H1 (cell line): ENCODE measurements at regions not wholly inside any gene's neighbourhood (a gene's known extent, or its start where the extent isn't known, plus 50 kb on each side); places are given as distances from the start of the nearest gene placed in this dataset.

Experiments used
- CTCF ChIA-PET: fragments of 300-600 bp; sonication (Branson Sonifier 250); formaldehyde crosslinking; loops from one replicate; lab custom pipeline; 2021; ENCODE audit not compliant: partially characterized antibody; lab: Charles Lee
- POLR2A ChIA-PET: fragments of 300-600 bp; sonication (Branson Sonifier 250); formaldehyde crosslinking; loops from one replicate; lab custom pipeline; 2021; ENCODE audit warnings: inconsistent platforms; ENCODE audit not compliant: partially characterized antibody; lab: Charles Lee
- DNase-seq, 2 experiments: peaks; one replicate each; pipeline versions ENCODE4 v3.0.0 to v3.0.0-alpha.2; 2010 to 2022; ENCODE audit warnings: low spot score in 2 of 2, low read depth in 1 of 2, mixed read lengths in 1 of 2
- FAIRE-seq: peaks from 2 replicates; lab custom pipeline; 2011; peaks lifted over from hg19 to GRCh38; lab: Jason Lieb, UNC
- H2AFZ ChIP-seq: 2 replicates; pipeline ENCODE4 v1.8.1; 2012; ENCODE audit warnings: low read length, inconsistent platforms
- H2AK5ac ChIP-seq: 2 replicates; pipeline ENCODE4 v1.6.1; 2013; ENCODE audit warnings: low read depth, low read length
- H2BK120ac ChIP-seq: replicated peaks from 2 replicates; pipeline ENCODE3; 2013; ENCODE audit warnings: low read depth, low read length, inconsistent platforms
- H2BK12ac ChIP-seq: 2 replicates; pipeline ENCODE4 v1.6.1; 2013; ENCODE audit warnings: low read depth, low read length
- H2BK15ac ChIP-seq: 2 replicates; pipeline ENCODE4 v1.6.1; 2013; ENCODE audit warnings: low read length
- H2BK20ac ChIP-seq: 2 replicates; pipeline ENCODE4 v1.6.1; 2013; ENCODE audit warnings: low read length
- H2BK5ac ChIP-seq: 2 replicates; pipeline ENCODE4 v1.6.1; 2013; ENCODE audit warnings: low read depth, low read length
- H3K14ac ChIP-seq: 2 replicates; pipeline ENCODE4 v1.6.1; 2013; ENCODE audit warnings: inconsistent platforms; ENCODE audit not compliant: insufficient read length
- H3K18ac ChIP-seq: 2 replicates; pipeline ENCODE4 v1.6.1; 2013; ENCODE audit warnings: low read length; ENCODE audit errors: extremely low read depth
- H3K23ac ChIP-seq: 2 replicates; pipeline ENCODE4 v1.6.1; 2013; ENCODE audit warnings: inconsistent platforms; ENCODE audit not compliant: insufficient read length
- H3K23me2 ChIP-seq: 2 replicates; pipeline ENCODE4 v1.6.1; 2013; ENCODE audit warnings: low read depth, low read length
- H3K27ac ChIP-seq: 2 replicates; pipeline ENCODE4 v1.6.1; 2011; ENCODE audit warnings: low read depth, low read length, inconsistent platforms
- H3K27me3 ChIP-seq, 4 experiments: replicated peaks in 1 of 4; 1 replicate in 1 of 4; 2 replicates in 3 of 4; pipeline versions ENCODE4 v1.6.1 to v1.8.1; 2011 to 2013; ENCODE audit warnings: low read length in 3 of 4, mild to moderate bottlenecking in 3 of 4, inconsistent platforms in 2 of 4, mixed read lengths in 2 of 4, moderate library complexity in 1 of 4; ENCODE audit not compliant: control insufficient read depth in 3 of 4, insufficient read depth in 3 of 4; ENCODE audit errors: extremely low read depth in 1 of 4
- H3K36me3 ChIP-seq, 4 experiments: 2 replicates each; pipeline versions ENCODE4 v1.6.1 to v1.8.1; 2011 to 2013; ENCODE audit warnings: mild to moderate bottlenecking in 4 of 4, low read length in 3 of 4, moderate library complexity in 2 of 4, control low read depth in 1 of 4, inconsistent platforms in 1 of 4; ENCODE audit not compliant: insufficient read depth in 4 of 4, control insufficient read depth in 2 of 4
- H3K4ac ChIP-seq: replicated peaks from 2 replicates; pipeline ENCODE3; 2013; ENCODE audit warnings: low read length, low read depth, mixed read lengths, inconsistent platforms; ENCODE audit not compliant: insufficient read length
- H3K4me1 ChIP-seq, 4 experiments: replicated peaks in 1 of 4; 1 replicate in 1 of 4; 2 replicates in 3 of 4; pipeline versions ENCODE4 v1.6.1 to v1.8.1; 2011 to 2013; ENCODE audit warnings: low read length in 3 of 4, inconsistent platforms in 2 of 4, mixed read lengths in 1 of 4; ENCODE audit not compliant: insufficient read depth in 4 of 4, control insufficient read depth in 3 of 4
- H3K4me2 ChIP-seq, 2 experiments: 2 replicates each; pipeline versions ENCODE4 v1.6.1 to v1.8.1; 2011 to 2013; ENCODE audit warnings: low read depth in 2 of 2, low read length in 2 of 2, control low read depth in 1 of 2, inconsistent platforms in 1 of 2, mild to moderate bottlenecking in 1 of 2; ENCODE audit not compliant: insufficient read depth in 1 of 2
- H3K4me3 ChIP-seq, 4 experiments: fragments of 200-600, 300-600 bp in 1 of 4; sonication (generic), shearing (Covaris generic), sonication (Bioruptor Twin) in 1 of 4; 2 replicates each; pipeline versions ENCODE4 v1.5.1 to v1.8.1; 2011 to 2016; ENCODE audit warnings: low read length in 4 of 4, low read depth in 3 of 4, control low read depth in 2 of 4, inconsistent platforms in 2 of 4, mild to moderate bottlenecking in 2 of 4, mixed read lengths in 1 of 4, moderate library complexity in 1 of 4; ENCODE audit not compliant: insufficient read depth in 2 of 4; ENCODE audit errors: extremely low read depth in 1 of 4
- H3K56ac ChIP-seq: replicated peaks from 2 replicates; pipeline ENCODE3; 2013; ENCODE audit warnings: low read depth, mild to moderate bottlenecking, mixed read lengths, low read length, inconsistent platforms; ENCODE audit not compliant: insufficient read length
- H3K79me1 ChIP-seq: 2 replicates; pipeline ENCODE4 v1.6.1; 2013; ENCODE audit warnings: low read depth, low read length, control low read depth
- H3K79me2 ChIP-seq, 2 experiments: 2 replicates each; pipeline versions ENCODE4 v1.6.1 to v1.8.1; 2012 to 2013; ENCODE audit warnings: low read length in 2 of 2, mild to moderate bottlenecking in 2 of 2, inconsistent platforms in 1 of 2; ENCODE audit not compliant: insufficient read depth in 2 of 2, control insufficient read depth in 1 of 2
- H3K9ac ChIP-seq, 4 experiments: replicated peaks in 1 of 4; 1 replicate in 1 of 4; 2 replicates in 3 of 4; pipeline versions ENCODE4 v1.6.1 to v1.8.1; 2011 to 2013; ENCODE audit warnings: low read depth in 3 of 4, low read length in 3 of 4, control low read depth in 2 of 4, mild to moderate bottlenecking in 2 of 4, moderate library complexity in 2 of 4, inconsistent platforms in 1 of 4; ENCODE audit errors: extremely low read depth in 1 of 4
- H3K9me3 ChIP-seq, 2 experiments: 2 replicates each; pipeline versions ENCODE4 v1.6.1 to v1.8.1; 2012 to 2013; ENCODE audit warnings: mild to moderate bottlenecking in 2 of 2, moderate library complexity in 2 of 2, control low read depth in 1 of 2, inconsistent platforms in 1 of 2, low read depth in 1 of 2, low read length in 1 of 2, mixed read lengths in 1 of 2; ENCODE audit not compliant: insufficient read depth in 2 of 2
- H4K20me1 ChIP-seq, 2 experiments: replicated peaks in 1 of 2; 2 replicates each; pipeline versions ENCODE3 to v1.8.1; 2011 to 2013; ENCODE audit warnings: inconsistent platforms in 2 of 2, low read length in 2 of 2, mild to moderate bottlenecking in 1 of 2; ENCODE audit not compliant: insufficient read depth in 2 of 2, control insufficient read depth in 1 of 2
- H4K5ac ChIP-seq: 2 replicates; pipeline ENCODE4 v1.6.1; 2013; ENCODE audit warnings: low read length, low read depth, mixed read lengths, inconsistent platforms; ENCODE audit not compliant: insufficient read length
- H4K8ac ChIP-seq: 2 replicates; pipeline ENCODE4 v1.8.0; 2013; ENCODE audit warnings: mild to moderate bottlenecking, moderate library complexity, low read length, inconsistent platforms; ENCODE audit not compliant: insufficient read depth; ENCODE audit errors: extremely low read depth
- H4K91ac ChIP-seq: replicated peaks from 2 replicates; pipeline ENCODE3; 2013; ENCODE audit warnings: low read length, mixed read lengths, inconsistent platforms; ENCODE audit not compliant: insufficient read length
- ASH2L ChIP-seq: fragments of 200-600, 300-600 bp; sonication (generic); IDR thresholded peaks from one replicate; pipeline ENCODE4 v1.7.1; 2017; ENCODE audit warnings: low read length
- BRCA1 ChIP-seq: IDR thresholded peaks from 2 replicates; pipeline ENCODE4 v1.6.1; 2012; ENCODE audit warnings: low read depth, low read length, improper control_type of control experiment
- EGR1 ChIP-seq: IDR thresholded peaks from 2 replicates; pipeline ENCODE4 v1.6.1; 2011; ENCODE audit warnings: low read depth, low read length, borderline replicate concordance
- GABPA ChIP-seq: IDR thresholded peaks from 2 replicates; pipeline ENCODE4 v1.6.1; 2011; ENCODE audit warnings: mild to moderate bottlenecking, low read length, moderate library complexity, borderline replicate concordance; ENCODE audit not compliant: insufficient read depth
- JUN ChIP-seq: IDR thresholded peaks from 2 replicates; pipeline ENCODE4 v1.6.1; 2011; ENCODE audit warnings: low read depth, mild to moderate bottlenecking, improper control_type of control experiment, low read length
- NANOG ChIP-seq: IDR thresholded peaks from 2 replicates; pipeline ENCODE4 v1.6.1; 2011; ENCODE audit warnings: low read length, low read depth, mild to moderate bottlenecking, inconsistent platforms; ENCODE audit not compliant: insufficient read depth, poor library complexity, severe bottlenecking
- POU5F1 ChIP-seq: IDR thresholded peaks from 2 replicates; pipeline ENCODE4 v1.6.1; 2011; ENCODE audit warnings: low read depth, mild to moderate bottlenecking, low read length, moderate library complexity
- RFX5 ChIP-seq: IDR thresholded peaks from 2 replicates; pipeline ENCODE4 v1.6.1; 2011; ENCODE audit warnings: low read depth, low read length, improper control_type of control experiment, borderline replicate concordance
- SAP30 ChIP-seq: fragments of 300-600 bp; sonication (generic); IDR thresholded peaks from 2 replicates; pipeline ENCODE4 v1.7.1; 2012; ENCODE audit warnings: low read length, moderate library complexity, mild to moderate bottlenecking, inconsistent platforms; ENCODE audit not compliant: insufficient read depth, insufficient replicate concordance
- SIN3A ChIP-seq, 2 experiments: IDR thresholded peaks in 1 of 2; conservative IDR thresholded peaks in 1 of 2; 2 replicates each; pipeline ENCODE4 v1.6.1; 2011 to 2012; ENCODE audit warnings: low read length in 2 of 2, improper control_type of control experiment in 1 of 2, low read depth in 1 of 2, mild to moderate bottlenecking in 1 of 2
- SP2 ChIP-seq: IDR thresholded peaks from 2 replicates; pipeline ENCODE4 v1.6.1; 2012; ENCODE audit warnings: mild to moderate bottlenecking, low read length, inconsistent platforms
- SP4 ChIP-seq: IDR thresholded peaks from 2 replicates; pipeline ENCODE4 v1.6.1; 2012; ENCODE audit warnings: low read length, inconsistent platforms
- WGBS, 2 experiments: shearing (Covaris generic) in 1 of 2; methylation state at CpG; one replicate each; pipeline versions ENCODE4 v1.1.6 to v1.1.7; 2013 to 2015; ENCODE audit warnings: low lambda C conversion rate in 2 of 2, mixed read lengths in 2 of 2, inconsistent platforms in 1 of 2, low coverage in 1 of 2, missing lambda C conversion rate in 1 of 2; ENCODE audit not compliant: insufficient replicate concordance in 2 of 2, insufficient coverage in 1 of 2, insufficient read length in 1 of 2; ENCODE audit errors: extremely low coverage in 1 of 2, missing lambda C conversion rate in 1 of 2; 5-methylcytosine and 5-hydroxymethylcytosine counted together

GRCh38 chr1:229002451-229002960 is 267.2 kb downstream of the RHOU start:
- Histone ChIP-seq H4K8ac (no peak overlapping the region), H2BK15ac (no peak overlapping the region), H2BK20ac (no peak overlapping the region; the same call in 1 of the 2 replicates), H2BK120ac (no peak overlapping the region), H2BK12ac (no peak overlapping the region), H3K27ac (no peak overlapping the region), H4K91ac (no peak overlapping the region), H3K36me3 (no peaks in the 10 kb centered on the region), H3K4me3 (no peak overlapping the region), H3K18ac (no peak overlapping the region), H2AK5ac (no peak overlapping the region), H4K5ac (no peak overlapping the region), H2BK5ac (no peak overlapping the region), H3K4me2 (no peak overlapping the region), H2AFZ (0 out of 2 replicates have a peak overlapping the region, but pooled peaks have one; percentile 7), H3K9ac (no peak overlapping the region), H3K27me3 (no peaks in the 10 kb centered on the region; a peak in 2 of 7 replicates), H3K23me2 (no peaks in the 10 kb centered on the region; the same call in 1 of the 2 replicates), H3K79me2 (no peaks in the 10 kb centered on the region), H3K4ac (no peak overlapping the region), H3K79me1 (no peaks in the 10 kb centered on the region), H4K20me1 (no peaks in the 10 kb centered on the region), H3K56ac (no peak overlapping the region), H3K9me3 (no peaks in the 10 kb centered on the region), H3K4me1 (peaks cover 0 to 5% (median under 1%) of the 10 kb centered on the region in 4 experiments; a peak in 3 of 7 replicates), H3K14ac (no peak overlapping the region), H3K23ac (no peak overlapping the region)
- FAIRE-seq = no peak
- no peak for DNase-seq
- ChIA-PET POLR2A (no interaction called here), CTCF (no interaction called here)
- 92% methylated on average over 4 of the region's 4 CpGs; no CpG with 5 or more reads in 1 of the 2 experiments for WGBS, 2 experiments
- TF ChIP-seq POU5F1 (no peak), NANOG (no peak), SP4 (no peak), BRCA1 (no peak), JUN (no peak), SP2 (no peak), SAP30 (no peak), EGR1 (no peak), ASH2L (no peak), SIN3A (conservative IDR thresholded peaks at IDR 0.05 in 1 of 2, IDR thresholded peaks at IDR 0.05 in 1 of 2; ENCODE audit: low read depth in 1 of 2, low read length in 2 of 2) (no peak), GABPA (no peak), RFX5 (no peak)
